Lung (tissue), 11 donors: ENCODE measurements at regions not wholly inside any gene's neighbourhood (a gene's known extent, or its start where the extent isn't known, plus 50 kb on each side); places are given as distances from the start of the nearest gene placed in this dataset.

Source experiments
- ATAC-seq: fragments of 200-7000 bp; cut with Tn5 transposase; one replicate; pipeline ENCODE4 v1.9.1; 2020; ENCODE audit warnings: moderate number of reproducible peaks; ENCODE audit not compliant: insufficient read depth, low FRiP score
- DNase-seq, 3 donors: peaks; one replicate each; pipeline ENCODE4 v3.0.0-alpha.2; 2013 to 2017
- H3K27ac ChIP-seq, 2 donors: one replicate each; pipeline ENCODE4 v1.5.1; 2013; ENCODE audit warnings: mild to moderate bottlenecking in 2 of 2, moderate library complexity in 2 of 2, control low read depth in 1 of 2, inconsistent platforms in 1 of 2, low read depth in 1 of 2, low read length in 1 of 2
- H3K27me3 ChIP-seq, 3 donors: one replicate each; pipeline ENCODE4 v1.5.1; 2013; ENCODE audit warnings: low read length in 2 of 3; ENCODE audit not compliant: control insufficient read depth in 3 of 3, insufficient read depth in 3 of 3
- H3K36me3 ChIP-seq, 4 donors: one replicate each; pipeline ENCODE4 v1.5.1; 2013; ENCODE audit warnings: low read length in 4 of 4, mild to moderate bottlenecking in 1 of 4, moderate library complexity in 1 of 4; ENCODE audit not compliant: control insufficient read depth in 4 of 4, insufficient read depth in 4 of 4
- H3K4me1 ChIP-seq, 5 donors: one replicate each; pipeline ENCODE4 v1.5.1; 2013; ENCODE audit warnings: low read length in 5 of 5, mild to moderate bottlenecking in 2 of 5, moderate library complexity in 1 of 5; ENCODE audit not compliant: control insufficient read depth in 5 of 5, insufficient read depth in 5 of 5
- H3K4me3 ChIP-seq: one replicate; pipeline ENCODE4 v1.5.1; 2013; ENCODE audit warnings: mild to moderate bottlenecking, control low read depth, moderate library complexity
- H3K9ac ChIP-seq, 2 donors: one replicate each; pipeline ENCODE4 v1.5.1; 2013; ENCODE audit warnings: low read length in 2 of 2, control low read depth in 1 of 2; ENCODE audit not compliant: insufficient read depth in 1 of 2
- H3K9me3 ChIP-seq, 4 donors: one replicate each; pipeline ENCODE4 v1.5.1; 2013; ENCODE audit warnings: low read length in 3 of 4, mild to moderate bottlenecking in 1 of 4, moderate library complexity in 1 of 4; ENCODE audit not compliant: control insufficient read depth in 4 of 4, insufficient read depth in 3 of 4
- CTCF ChIP-seq: IDR thresholded peaks from 2 replicates; pipeline ENCODE4 v1.5.1; 2012; ENCODE audit warnings: mild to moderate bottlenecking; ENCODE audit errors: control extremely low read depth, extremely low read depth
- WGBS, 2 donors: extraction: QIAGEN DNeasy Blood & Tissue Kit; methylation state at CpG; one replicate each; pipeline ENCODE4 v1.1.7; 2013; 5-methylcytosine and 5-hydroxymethylcytosine counted together
- donor health status: control.
- donor health status: control.
- donor health status: Bipolar disorder and iron deficiency.
- donor health status: healthy.
- donor health status: DM: yes; HTN: yes; CAD: no.

- H3K4me1 ChIP-seq: peaks cover 0 to 16% (median 0%) of the 10 kb centered on the region in 5 donors
- no peaks in the 10 kb centered on the region for H3K36me3 ChIP-seq
- TF ChIP-seq CTCF: no peak
- WGBS, 2 donors: 90 to 94% methylated on average over 2 of the region's 2 CpGs
- H3K27me3 ChIP-seq: peaks cover 0 to 4% (median 0%) of the 10 kb centered on the region in 3 donors
- DNase-seq (no peak), ATAC-seq (no peak)
- H3K9ac ChIP-seq: no peak overlapping the region
- H3K4me3 ChIP-seq: no peak overlapping the region
- H3K27ac ChIP-seq: no peak overlapping the region
- H3K9me3 ChIP-seq: peaks cover 0 to 4% (median 0%) of the 10 kb centered on the region in 4 donors
Observed at GRCh38 chr22:44405661-44406060, 92.4 kb downstream of the RTL6 start.

- ATAC-seq: no peak
- DNase-seq: no peak
- no peak overlapping the region for H3K9ac ChIP-seq
Observed at GRCh38 chr22:44404341-44405020, 91.7 kb upstream of the SHISAL1 start.

GRCh38 chr22:44403602-44404329 lies 91.0 kb upstream of the SHISAL1 start:
- H3K4me3 ChIP-seq: no peak overlapping the region
- peaks cover 0 to 4% (median 0%) of the 10 kb centered on the region in 4 donors for H3K9me3 ChIP-seq
- H3K27me3 ChIP-seq: no peaks in the 10 kb centered on the region
- H3K36me3 ChIP-seq: no peaks in the 10 kb centered on the region
- H3K27ac ChIP-seq: no peak overlapping the region
- no peak for TF ChIP-seq CTCF
- H3K9ac ChIP-seq: no peak overlapping the region
- 75 to 90% methylated on average over 10 of the region's 10 CpGs for WGBS, 2 donors
- H3K4me1 ChIP-seq: peaks cover 0 to 22% (median 0%) of the 10 kb centered on the region in 5 donors
- no peak for ATAC-seq
- no peak for DNase-seq

More at GRCh38 chr22:44404341-44405020, 91.7 kb upstream of the SHISAL1 start:
- peaks cover 0 to 22% (median 0%) of the 10 kb centered on the region in 5 donors for H3K4me1 ChIP-seq
- no peak for TF ChIP-seq CTCF
- H3K27ac ChIP-seq: no peak overlapping the region
- 87 to 88% methylated on average over 16 of the region's 16 CpGs for WGBS, 2 donors
- no peak overlapping the region for H3K4me3 ChIP-seq
- peaks cover 0 to 4% (median 0%) of the 10 kb centered on the region in 3 donors for H3K27me3 ChIP-seq
- H3K36me3 ChIP-seq: no peaks in the 10 kb centered on the region
- peaks cover 0 to 4% (median 0%) of the 10 kb centered on the region in 4 donors for H3K9me3 ChIP-seq
